Colonic mucosa (tissue), 4 donors: ENCODE measurements at regions not wholly inside any gene's neighbourhood (a gene's known extent, or its start where the extent isn't known, plus 50 kb on each side); places are given as distances from the start of the nearest gene placed in this dataset.

ENCODE experiments used
- DNase-seq: peaks from one replicate; pipeline ENCODE4 v3.0.0-alpha.2; 2020
- H3K27ac ChIP-seq: fragments of 200-600 bp; one replicate; pipeline ENCODE4 v1.8.0; 2021
- H3K27me3 ChIP-seq: fragments of 200-600 bp; one replicate; pipeline ENCODE4 v1.8.0; 2021
- H3K36me3 ChIP-seq: fragments of 200-600 bp; one replicate; pipeline ENCODE4 v1.8.0; 2021
- H3K4me1 ChIP-seq: fragments of 200-600 bp; one replicate; pipeline ENCODE4 v1.8.0; 2021; ENCODE audit warnings: mild to moderate bottlenecking
- H3K4me3 ChIP-seq: fragments of 200-600 bp; one replicate; pipeline ENCODE4 v1.8.0; 2021
- H3K9ac ChIP-seq, 2 donors: one replicate each; pipeline ENCODE4 v1.7.0; 2013; ENCODE audit warnings: control low read depth in 2 of 2, low read depth in 2 of 2, low read length in 2 of 2
- H3K9me3 ChIP-seq: fragments of 200-600 bp; one replicate; pipeline ENCODE4 v1.8.0; 2021
- intact Hi-C: fragments of 100-400 bp; cut with DNase I; formaldehyde crosslinking; loops from one replicate; pipeline ENCODE4 v1.14.1; 2022
- TF ChIP-seq, protein P1 (sequence below): fragments of 200-600 bp; IDR thresholded peaks from one replicate; pipeline ENCODE4 v1.8.0; 2022; ENCODE audit warnings: antibody characterized with exemption, mild to moderate bottlenecking
- donor health status: healthy.
- donor health status: DM: no; HTN: no; CAD: no.
- donor health status: DM: no; HTN: no; CAD: no.

DNA sequence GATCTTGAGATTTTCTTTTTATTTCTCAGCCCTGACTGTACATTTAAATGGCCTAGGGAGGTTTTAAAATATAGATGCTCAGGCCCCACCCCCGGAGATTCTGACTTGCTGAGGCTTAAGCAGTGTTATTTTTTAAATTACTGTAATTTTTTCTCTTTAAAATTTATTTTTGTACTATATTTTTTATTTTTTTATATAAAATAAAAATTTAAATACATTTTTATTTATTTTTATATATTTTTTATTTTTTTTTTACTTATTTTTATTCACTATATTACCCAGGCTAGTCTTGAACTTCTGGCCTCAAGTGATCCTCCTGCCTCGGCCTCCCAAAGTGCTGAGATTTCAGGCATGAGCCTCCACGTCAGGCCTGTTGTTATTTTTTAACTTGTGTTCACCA is 83.3 kb downstream of the KATNIP start:
- Histone ChIP-seq H3K4me3 (no peak overlapping the region), H3K9ac (no peak overlapping the region), H3K9me3 (no peaks in the 10 kb centered on the region), H3K4me1 (no peaks in the 10 kb centered on the region), H3K27ac (no peak overlapping the region), H3K36me3 (no peaks in the 10 kb centered on the region), H3K27me3 (no peaks in the 10 kb centered on the region)
- DNase-seq = no peak
- intact Hi-C loops = no loop called here
- TF ChIP-seq, protein P1, sequence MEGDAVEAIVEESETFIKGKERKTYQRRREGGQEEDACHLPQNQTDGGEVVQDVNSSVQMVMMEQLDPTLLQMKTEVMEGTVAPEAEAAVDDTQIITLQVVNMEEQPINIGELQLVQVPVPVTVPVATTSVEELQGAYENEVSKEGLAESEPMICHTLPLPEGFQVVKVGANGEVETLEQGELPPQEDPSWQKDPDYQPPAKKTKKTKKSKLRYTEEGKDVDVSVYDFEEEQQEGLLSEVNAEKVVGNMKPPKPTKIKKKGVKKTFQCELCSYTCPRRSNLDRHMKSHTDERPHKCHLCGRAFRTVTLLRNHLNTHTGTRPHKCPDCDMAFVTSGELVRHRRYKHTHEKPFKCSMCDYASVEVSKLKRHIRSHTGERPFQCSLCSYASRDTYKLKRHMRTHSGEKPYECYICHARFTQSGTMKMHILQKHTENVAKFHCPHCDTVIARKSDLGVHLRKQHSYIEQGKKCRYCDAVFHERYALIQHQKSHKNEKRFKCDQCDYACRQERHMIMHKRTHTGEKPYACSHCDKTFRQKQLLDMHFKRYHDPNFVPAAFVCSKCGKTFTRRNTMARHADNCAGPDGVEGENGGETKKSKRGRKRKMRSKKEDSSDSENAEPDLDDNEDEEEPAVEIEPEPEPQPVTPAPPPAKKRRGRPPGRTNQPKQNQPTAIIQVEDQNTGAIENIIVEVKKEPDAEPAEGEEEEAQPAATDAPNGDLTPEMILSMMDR = no peak

DNA sequence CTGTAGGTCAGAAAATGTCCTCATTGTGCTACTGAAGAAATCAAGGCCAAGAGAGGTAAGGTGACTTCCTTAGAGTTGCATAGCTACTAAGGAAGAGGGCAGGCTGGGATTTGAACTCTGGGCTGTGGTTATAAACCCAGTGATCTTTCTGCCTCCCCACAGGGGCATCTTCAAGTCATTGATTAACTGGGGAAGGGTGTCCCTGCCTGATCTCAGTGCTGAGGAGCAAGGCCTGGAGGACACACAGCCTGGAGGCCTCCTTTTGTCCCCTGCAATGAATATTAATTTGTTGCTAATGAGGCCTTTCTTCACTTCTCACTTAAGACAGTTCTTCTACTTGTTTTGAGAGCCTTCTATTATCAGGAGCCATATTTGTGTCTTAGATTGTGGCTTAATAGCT is 83.8 kb downstream of the KATNIP start:
- intact Hi-C loops = no loop called here
- DNase-seq = no peak
- TF ChIP-seq, protein P1 = no peak
- Histone ChIP-seq H3K4me1 (no peaks in the 10 kb centered on the region), H3K36me3 (no peaks in the 10 kb centered on the region), H3K27ac (no peak overlapping the region), H3K27me3 (no peaks in the 10 kb centered on the region), H3K9me3 (no peaks in the 10 kb centered on the region), H3K4me3 (no peak overlapping the region), H3K9ac (no peak overlapping the region)

DNA sequence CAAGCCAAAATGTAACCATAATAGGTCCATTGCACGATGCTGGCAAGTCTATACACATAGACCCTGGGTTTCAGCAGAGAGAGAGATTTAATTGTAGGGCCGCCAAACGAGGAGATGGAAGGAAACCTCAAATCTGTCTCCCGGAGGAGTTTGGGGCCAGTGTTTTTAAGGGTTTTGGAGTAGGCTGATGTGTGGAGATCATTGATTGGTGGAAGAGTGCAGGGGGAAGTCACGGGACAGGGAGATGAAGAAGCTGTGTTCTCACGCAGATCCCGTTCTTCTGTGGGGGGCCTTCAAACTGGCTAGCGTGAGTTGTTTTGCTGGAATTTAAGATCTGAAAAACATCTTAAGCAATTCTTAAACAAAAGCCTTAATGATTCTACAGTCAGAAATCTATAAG is 84.8 kb downstream of the KATNIP start:
- no peaks in the 10 kb centered on the region for H3K36me3 ChIP-seq
- H3K9me3 ChIP-seq = no peaks in the 10 kb centered on the region
- intact Hi-C loops = no loop called here
- no peak for DNase-seq
- H3K27me3 ChIP-seq = no peaks in the 10 kb centered on the region
- no peaks in the 10 kb centered on the region for H3K4me1 ChIP-seq
- no peak overlapping the region for H3K4me3 ChIP-seq
- no peak overlapping the region for H3K27ac ChIP-seq
- H3K9ac ChIP-seq = no peak overlapping the region
- TF ChIP-seq, protein P1 = no peak

DNA sequence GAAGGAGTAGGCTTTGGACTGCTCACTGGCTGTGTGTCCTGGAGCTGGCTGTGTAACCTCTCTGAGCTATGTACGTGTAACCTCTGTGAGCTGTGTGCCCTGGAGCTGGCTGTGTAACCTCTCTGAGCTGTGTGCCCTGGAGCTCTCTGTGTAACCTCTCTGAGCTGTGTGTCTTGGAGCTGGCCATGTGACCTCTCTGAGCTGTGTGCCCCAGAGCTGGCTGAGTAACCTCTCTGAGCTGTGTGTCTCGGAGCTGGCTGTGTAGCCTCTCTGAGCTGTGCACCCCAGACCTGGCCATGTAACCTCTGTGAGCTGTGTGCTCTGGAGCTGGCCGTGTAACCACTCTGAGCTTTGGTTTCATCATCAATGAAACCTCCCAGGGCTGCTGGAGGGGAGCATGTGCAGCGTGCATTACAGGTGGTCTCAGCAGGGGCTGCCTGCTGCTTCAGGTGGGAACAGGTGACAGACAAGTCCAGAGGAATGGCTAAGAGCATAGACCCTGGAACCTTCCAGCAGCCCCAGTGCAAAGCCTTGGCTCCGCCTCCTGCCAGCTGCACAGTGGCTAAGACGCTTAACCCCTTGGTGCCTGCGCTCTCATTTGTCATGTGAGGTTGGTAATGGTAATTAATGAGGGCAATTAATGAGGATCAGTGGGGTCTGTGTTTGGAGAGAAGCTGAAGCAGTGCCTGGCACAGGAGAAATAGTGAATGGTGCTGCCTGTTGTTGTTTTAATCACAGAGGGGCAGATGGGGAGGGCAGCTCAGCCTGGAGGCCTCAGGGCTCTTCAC is 86.7 kb downstream of the KATNIP start:
- TF ChIP-seq, protein P1 = no peak
- DNase-seq = no peak
- Histone ChIP-seq H3K27ac (no peak overlapping the region), H3K4me3 (no peak overlapping the region), H3K9me3 (no peaks in the 10 kb centered on the region), H3K9ac (no peak overlapping the region), H3K4me1 (no peaks in the 10 kb centered on the region), H3K27me3 (no peaks in the 10 kb centered on the region), H3K36me3 (no peaks in the 10 kb centered on the region)
- intact Hi-C loops = no loop called here

DNA sequence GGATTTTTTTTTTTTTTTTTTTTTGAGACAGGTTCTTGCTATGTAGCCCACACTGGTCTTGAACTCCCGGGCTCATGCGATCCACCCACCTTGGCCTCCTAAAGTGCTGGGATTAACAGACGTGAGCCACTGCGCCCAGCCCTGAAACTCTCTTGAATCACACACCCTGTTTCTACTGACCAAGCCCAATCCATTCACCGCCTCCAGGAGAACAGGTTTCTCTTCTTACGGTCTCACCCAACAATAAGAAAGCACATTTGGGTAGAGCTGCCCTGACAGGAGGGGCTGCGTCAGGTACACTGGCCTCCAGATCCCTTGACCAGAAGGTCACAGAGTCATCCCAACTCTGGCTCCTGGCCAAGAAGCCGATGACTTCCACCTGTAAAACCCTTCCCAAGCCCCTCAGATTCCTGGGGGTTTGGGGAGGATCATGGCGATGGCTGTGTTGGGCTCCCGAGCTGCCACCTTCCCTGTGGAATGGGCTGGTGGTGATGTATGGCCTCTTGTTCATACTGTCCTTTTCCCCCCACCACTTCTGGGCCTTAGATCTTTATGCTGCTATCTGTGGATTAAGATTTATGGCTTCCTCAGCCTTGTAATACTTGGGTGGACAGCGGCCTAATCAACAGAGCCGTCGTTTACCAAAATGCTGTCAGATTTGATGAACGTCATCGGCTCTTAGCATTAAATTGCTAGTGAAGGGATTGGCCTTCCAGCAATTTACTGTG is 89.1 kb downstream of the KATNIP start:
- Histone ChIP-seq H3K36me3 (no peaks in the 10 kb centered on the region), H3K4me3 (no peak overlapping the region), H3K27me3 (no peaks in the 10 kb centered on the region), H3K27ac (no peak overlapping the region), H3K4me1 (no peaks in the 10 kb centered on the region), H3K9ac (no peak overlapping the region), H3K9me3 (no peaks in the 10 kb centered on the region)
- DNase-seq = peak; percentile 41
- intact Hi-C loops = no loop called here
- TF ChIP-seq, protein P1 = no peak
